GM12874 (cell line): ENCODE measurements at regions not wholly inside any gene's neighbourhood (a gene's known extent, or its start where the extent isn't known, plus 50 kb on each side); places are given as distances from the start of the nearest gene placed in this dataset.

Experiments used
- CTCF ChIP-seq: IDR thresholded peaks from 2 replicates; pipeline ENCODE4 v1.5.1; 2011; ENCODE audit warnings: low read depth, mild to moderate bottlenecking, control low read depth, low read length, moderate library complexity; ENCODE audit not compliant: insufficient read depth

- peak; percentile 75 for TF ChIP-seq CTCF
Observed at GRCh38 chr2:147082850-147083522, 761.8 kb upstream of the ACVR2A start.

GRCh38 chr2:147081831-147082230 lies 763.0 kb upstream of the ACVR2A start:
- no peak for TF ChIP-seq CTCF

DNA sequence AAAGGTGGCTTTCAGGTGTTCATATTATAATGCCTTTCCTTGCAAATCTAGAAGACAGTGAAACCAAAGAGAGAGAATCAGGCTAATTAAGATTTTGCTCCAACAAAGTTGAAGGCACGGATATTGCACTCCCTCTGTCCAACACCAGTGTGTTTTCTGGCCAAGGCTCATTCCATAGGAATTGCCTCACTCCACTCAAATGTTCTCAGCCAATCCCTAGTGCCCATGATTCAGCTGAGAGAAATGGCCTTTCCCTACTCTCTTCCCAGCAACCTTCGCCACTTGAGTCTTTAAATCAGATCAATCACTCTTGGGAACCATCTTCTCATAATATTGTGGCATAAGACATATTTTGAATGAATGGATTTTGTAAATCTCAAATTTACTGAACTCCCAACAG lies 768.2 kb upstream of the ACVR2A start:
- no peak for TF ChIP-seq CTCF

DNA sequence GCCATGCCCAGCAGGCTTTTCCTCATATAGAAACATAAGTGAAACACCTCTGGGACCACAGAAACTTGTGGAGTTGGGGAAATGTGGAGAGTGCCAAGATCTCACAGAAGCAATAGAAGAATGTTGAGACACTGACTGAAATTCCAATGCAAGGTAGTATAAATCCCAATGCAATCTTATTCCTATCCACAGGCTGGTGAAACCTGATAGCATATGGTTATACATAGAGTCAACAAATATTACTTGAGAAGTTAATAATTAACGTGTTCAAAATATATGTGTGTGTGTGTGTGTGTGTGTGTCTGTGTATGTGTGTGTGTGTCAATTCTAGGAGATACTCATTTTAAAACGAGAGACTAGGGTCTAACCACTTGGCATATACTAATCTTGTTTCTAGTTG lies 776.8 kb upstream of the ACVR2A start:
- no peak for TF ChIP-seq CTCF

DNA sequence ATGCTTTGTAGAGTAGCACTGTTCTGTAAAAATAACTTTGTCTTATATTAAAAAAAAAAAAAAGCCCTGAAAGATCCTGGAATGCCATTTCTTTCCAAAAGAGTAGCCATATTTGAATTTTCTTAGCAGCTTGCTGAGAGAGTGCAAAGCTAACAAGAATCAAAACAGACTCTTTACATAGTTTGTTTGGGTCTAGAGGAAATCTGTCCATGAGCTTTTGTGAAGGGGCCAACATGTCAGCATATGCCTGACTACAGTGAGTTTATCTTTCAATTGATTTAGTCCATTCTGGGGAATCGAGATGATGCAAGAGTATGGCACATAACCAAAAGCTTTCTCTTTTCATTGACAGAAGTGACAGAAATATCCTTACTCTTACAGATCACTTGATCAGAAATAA lies 777.7 kb upstream of the ACVR2A start:
- TF ChIP-seq CTCF, result no peak

DNA sequence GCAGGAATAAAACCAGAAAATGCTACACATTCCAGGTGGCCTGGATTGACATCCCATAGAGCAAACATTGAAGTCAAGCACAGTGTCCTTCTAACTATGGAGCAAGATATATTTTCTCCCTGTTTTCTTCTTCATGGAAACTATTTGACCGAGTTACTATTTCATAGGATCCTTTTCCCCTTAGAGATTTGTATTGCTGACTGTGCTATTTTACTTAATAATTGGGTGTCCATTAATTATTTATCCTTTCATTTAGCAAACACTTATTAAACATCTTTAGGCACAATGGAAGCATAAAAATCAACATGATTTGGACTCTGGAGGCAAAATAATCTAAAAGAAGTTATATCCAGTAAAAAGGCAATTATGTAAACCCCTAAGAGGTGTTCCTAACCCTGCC lies 782.8 kb upstream of the ACVR2A start:
- no peak for TF ChIP-seq CTCF

GRCh38 chr2:147061269-147061668 lies 783.6 kb upstream of the ACVR2A start:
- TF ChIP-seq CTCF, result no peak
